Esophagus squamous epithelium (tissue), 5 donors: ENCODE measurements at regions not wholly inside any gene's neighbourhood (a gene's known extent, or its start where the extent isn't known, plus 50 kb on each side); places are given as distances from the start of the nearest gene placed in this dataset.

Experiments used
- DNase-seq: peaks from one replicate; lab custom pipeline; 2025; lab: John Stamatoyannopoulos, UW
- H3K27ac ChIP-seq, 4 donors: fragments of 200-600 bp; sonication (generic); one replicate each; pipeline ENCODE4 v1.5.1; 2016 to 2019; ENCODE audit warnings: mild to moderate bottlenecking in 1 of 4
- H3K27me3 ChIP-seq, 4 donors: fragments of 200-600 bp; sonication (generic); 1 replicate in 3 of 4; 2 replicates in 1 of 4; pipeline versions ENCODE4 v1.5.1 to v1.6.0; 2017 to 2021; ENCODE audit warnings: antibody characterized with exemption in 1 of 4
- H3K36me3 ChIP-seq, 3 donors: fragments of 200-600 bp; sonication (generic); one replicate each; pipeline ENCODE4 v1.5.1; 2016 to 2019
- H3K4me1 ChIP-seq, 3 donors: fragments of 200-600 bp; sonication (generic); one replicate each; pipeline ENCODE4 v1.5.1; 2017 to 2019
- H3K4me3 ChIP-seq, 4 donors: fragments of 200-600 bp; sonication (generic); 1 replicate in 3 of 4; 2 replicates in 1 of 4; pipeline ENCODE4 v1.5.1; 2016 to 2019; ENCODE audit warnings: mild to moderate bottlenecking in 2 of 4, moderate library complexity in 1 of 4
- H3K9me3 ChIP-seq, 3 donors: fragments of 200-600 bp; sonication (generic); one replicate each; pipeline ENCODE4 v1.5.1; 2016 to 2019
- CTCF ChIP-seq, 6 experiments: fragments of 450-650 bp in 4 of 6; fragments of 200-600 bp in 2 of 6; sonication (generic) in 2 of 6; IDR thresholded peaks; one replicate each; pipeline ENCODE4 v1.5.1; 2016 to 2019; ENCODE audit warnings: antibody characterized with exemption in 6 of 6, mild to moderate bottlenecking in 4 of 6, moderate library complexity in 4 of 6
- POLR2A ChIP-seq, 4 donors: fragments of 450-650 bp; IDR thresholded peaks; one replicate each; pipeline ENCODE4 v1.6.1; 2017; ENCODE audit warnings: antibody characterized with exemption in 4 of 4, mild to moderate bottlenecking in 4 of 4, moderate library complexity in 3 of 4
- WGBS, 2 donors: methylation state at CpG; one replicate each; pipeline ENCODE4 v1.1.5; 2018; 5-methylcytosine and 5-hydroxymethylcytosine counted together
- intact Hi-C: fragments of 100-400 bp; cut with DNase I; formaldehyde crosslinking; loops from one replicate; pipeline ENCODE4 v1.15.0; 2022
- donor health status: DM: yes; HTN: yes; CAD: no.

- H3K4me1 ChIP-seq: peaks cover 0 to 6% (median 0%) of the 10 kb centered on the region in 3 donors
- no peak overlapping the region for H3K4me3 ChIP-seq
- DNase-seq: no peak
- H3K27ac ChIP-seq: no peak overlapping the region
- no peak for TF ChIP-seq POLR2A (IDR thresholded peaks at IDR 0.05)
- TF ChIP-seq CTCF (IDR thresholded peaks at IDR 0.05): no peak
- intact Hi-C loops: no loop called here
- H3K27me3 ChIP-seq: no peaks in the 10 kb centered on the region
- H3K36me3 ChIP-seq: no peaks in the 10 kb centered on the region
- no peaks in the 10 kb centered on the region for H3K9me3 ChIP-seq
- 68 to 76% methylated on average over 3 of the region's 3 CpGs for WGBS, 2 donors
Observed at GRCh38 chrX:46251755-46252154, 293.5 kb downstream of the ZNF674 start.

GRCh38 chrX:46250151-46250550, 295.1 kb downstream of the ZNF674 start:
- H3K27me3 ChIP-seq: no peaks in the 10 kb centered on the region
- no peaks in the 10 kb centered on the region for H3K9me3 ChIP-seq
- no peak overlapping the region for H3K4me3 ChIP-seq
- H3K36me3 ChIP-seq: no peaks in the 10 kb centered on the region
- DNase-seq: no peak
- H3K27ac ChIP-seq: no peak overlapping the region
- intact Hi-C loops: no loop called here
- peaks cover 0 to 6% (median 0%) of the 10 kb centered on the region in 3 donors for H3K4me1 ChIP-seq
- TF ChIP-seq POLR2A (IDR thresholded peaks at IDR 0.05) (no peak), CTCF (IDR thresholded peaks at IDR 0.05) (no peak)
- 70 to 74% methylated on average over 2 of the region's 2 CpGs for whole genome bisulfite sequencing, 2 donors

GRCh38 chrX:46247456-46247855, 297.8 kb downstream of the ZNF674 start:
- TF ChIP-seq CTCF (IDR thresholded peaks at IDR 0.05): no peak
- no peak for TF ChIP-seq POLR2A (IDR thresholded peaks at IDR 0.05)
- intact Hi-C loops: no loop called here
- no peak for DNase-seq
- Histone ChIP-seq H3K4me3 (no peak overlapping the region), H3K9me3 (no peaks in the 10 kb centered on the region), H3K27me3 (no peaks in the 10 kb centered on the region), H3K4me1 (no peaks in the 10 kb centered on the region), H3K27ac (no peak overlapping the region), H3K36me3 (no peaks in the 10 kb centered on the region)
- WGBS, 2 donors: 71 to 74% methylated on average over 4 of the region's 4 CpGs

GRCh38 chrX:46244451-46244850, 300.8 kb downstream of the ZNF674 start:
- no peaks in the 10 kb centered on the region for H3K4me1 ChIP-seq
- H3K9me3 ChIP-seq: peaks cover 0 to 4% (median 0%) of the 10 kb centered on the region in 3 donors
- no peak overlapping the region for H3K4me3 ChIP-seq
- WGBS, 2 donors: 33 to 36% methylated on average over 3 to 4 of the region's 4 CpGs
- intact Hi-C loops: no loop called here
- no peaks in the 10 kb centered on the region for H3K27me3 ChIP-seq
- no peak overlapping the region for H3K27ac ChIP-seq
- no peaks in the 10 kb centered on the region for H3K36me3 ChIP-seq
- TF ChIP-seq CTCF (IDR thresholded peaks at IDR 0.05): no peak
- DNase-seq: no peak

GRCh38 chrX:46236411-46236810, 308.8 kb downstream of the ZNF674 start:
- 15 to 22% methylated on average over 2 of the region's 2 CpGs for WGBS, 2 donors
- Histone ChIP-seq H3K9me3 (peaks cover 0 to 4% (median 0%) of the 10 kb centered on the region in 3 donors), H3K36me3 (no peaks in the 10 kb centered on the region), H3K4me3 (no peak overlapping the region), H3K27ac (peak overlapping the region in 1 of 4 donors; percentile 32), H3K4me1 (no peaks in the 10 kb centered on the region), H3K27me3 (no peaks in the 10 kb centered on the region)
- intact Hi-C loops: no loop called here
- DNase-seq: no peak
- TF ChIP-seq CTCF (IDR thresholded peaks at IDR 0.05) (no peak), POLR2A (IDR thresholded peaks at IDR 0.05) (no peak)
